OCI-LY3 (cell line): ENCODE measurements at regions not wholly inside any gene's neighbourhood (a gene's known extent, or its start where the extent isn't known, plus 50 kb on each side); places are given as distances from the start of the nearest gene placed in this dataset.

Source experiments
- H2AFZ ChIP-seq: fragments of 200-600, 300-600 bp; shearing (Covaris generic); 2 replicates; pipeline ENCODE4 v1.6.0; 2014; ENCODE audit warnings: antibody characterized with exemption, low read depth, low read length
- H3K27ac ChIP-seq: fragments of 200-600, 300-600 bp; sonication (generic); 2 replicates; pipeline ENCODE4 v1.5.1; 2014; ENCODE audit warnings: mild to moderate bottlenecking, low read length, moderate library complexity, mixed read lengths
- H3K27me3 ChIP-seq: fragments of 200-600, 300-600 bp; sonication (generic); 2 replicates; pipeline ENCODE4 v1.6.1; 2014; ENCODE audit warnings: low read depth, low read length, mixed read lengths
- H3K36me3 ChIP-seq: fragments of 200-600, 300-600 bp; sonication (generic); replicated peaks from 2 replicates; pipeline ENCODE3; 2014; ENCODE audit warnings: low read depth, low read length, mixed read lengths
- H3K4me1 ChIP-seq: fragments of 300-600, 200-600 bp; sonication (generic); 2 replicates; pipeline ENCODE4 v1.6.1; 2014; ENCODE audit warnings: low read length, mixed read lengths
- H3K4me2 ChIP-seq: fragments of 200-600, 300-600 bp; sonication (generic); 2 replicates; pipeline ENCODE4 v1.6.1; 2014; ENCODE audit warnings: low read length, mixed read lengths
- H3K4me3 ChIP-seq: fragments of 300-600, 200-600 bp; sonication (generic); 2 replicates; pipeline ENCODE4 v1.5.1; 2014; ENCODE audit warnings: antibody characterized with exemption, mild to moderate bottlenecking, low read length, moderate library complexity
- H3K79me2 ChIP-seq: fragments of 300-600, 200-600 bp; shearing (Covaris generic); 2 replicates; pipeline ENCODE4 v1.6.1; 2014; ENCODE audit warnings: mild to moderate bottlenecking, low read length, mixed read lengths
- H3K9ac ChIP-seq: fragments of 300-600, 200-600 bp; shearing (Covaris generic); 2 replicates; pipeline ENCODE4 v1.6.0; 2014; ENCODE audit warnings: mild to moderate bottlenecking, low read length, moderate library complexity
- H3K9me3 ChIP-seq: fragments of 200-600, 300-600 bp; shearing (Covaris generic); 2 replicates; pipeline ENCODE4 v1.6.1; 2014; ENCODE audit warnings: low read length, mixed read lengths; ENCODE audit not compliant: insufficient read depth
- H4K20me1 ChIP-seq: fragments of 200-600, 300-600 bp; sonication (generic); 2 replicates; pipeline ENCODE4 v1.6.1; 2016; ENCODE audit warnings: low read length, mixed read lengths; ENCODE audit not compliant: insufficient read depth
- EZH2phosphoT487 ChIP-seq: fragments of 200-600 bp; shearing (Covaris generic); IDR thresholded peaks from 2 replicates; pipeline ENCODE4 v1.6.1; 2018; ENCODE audit warnings: antibody characterized with exemption, mixed run types, low read depth
- TF ChIP-seq, protein P1 (sequence below): fragments of 200-600, 300-600 bp; sonication (generic); IDR thresholded peaks from 2 replicates; pipeline ENCODE4 v1.5.1; 2014; ENCODE audit warnings: antibody characterized with exemption, low read length, low read depth

DNA sequence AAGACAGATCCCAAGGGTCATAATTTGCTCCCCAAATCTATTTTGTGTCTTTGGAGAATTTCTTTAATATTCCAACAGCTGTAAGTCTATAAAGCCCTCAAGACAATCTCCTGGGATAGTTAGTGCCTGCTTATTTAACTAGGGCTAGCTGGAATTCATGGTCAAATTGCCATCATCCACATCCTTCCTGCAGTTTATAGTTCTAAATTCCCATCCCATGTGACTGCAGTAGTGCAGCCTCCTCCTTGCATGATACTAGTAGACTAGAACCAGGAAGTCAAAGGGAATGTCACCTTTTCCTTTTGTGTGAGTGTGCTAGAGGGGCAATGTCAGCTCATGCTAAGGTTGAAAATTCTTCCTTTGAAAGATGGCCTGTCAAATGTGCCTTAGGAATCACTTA lies 214.8 kb upstream of the PIK3R1 start:
- Histone ChIP-seq H3K36me3 (no peaks in the 10 kb centered on the region), H3K27ac (no peak overlapping the region), H2AFZ (no peak overlapping the region), H3K4me2 (no peak overlapping the region), H3K4me3 (no peak overlapping the region), H3K4me1 (no peaks in the 10 kb centered on the region), H3K9me3 (no peaks in the 10 kb centered on the region), H4K20me1 (no peaks in the 10 kb centered on the region), H3K79me2 (no peaks in the 10 kb centered on the region), H3K27me3 (no peaks in the 10 kb centered on the region), H3K9ac (no peak overlapping the region)
- TF ChIP-seq, protein P1, sequence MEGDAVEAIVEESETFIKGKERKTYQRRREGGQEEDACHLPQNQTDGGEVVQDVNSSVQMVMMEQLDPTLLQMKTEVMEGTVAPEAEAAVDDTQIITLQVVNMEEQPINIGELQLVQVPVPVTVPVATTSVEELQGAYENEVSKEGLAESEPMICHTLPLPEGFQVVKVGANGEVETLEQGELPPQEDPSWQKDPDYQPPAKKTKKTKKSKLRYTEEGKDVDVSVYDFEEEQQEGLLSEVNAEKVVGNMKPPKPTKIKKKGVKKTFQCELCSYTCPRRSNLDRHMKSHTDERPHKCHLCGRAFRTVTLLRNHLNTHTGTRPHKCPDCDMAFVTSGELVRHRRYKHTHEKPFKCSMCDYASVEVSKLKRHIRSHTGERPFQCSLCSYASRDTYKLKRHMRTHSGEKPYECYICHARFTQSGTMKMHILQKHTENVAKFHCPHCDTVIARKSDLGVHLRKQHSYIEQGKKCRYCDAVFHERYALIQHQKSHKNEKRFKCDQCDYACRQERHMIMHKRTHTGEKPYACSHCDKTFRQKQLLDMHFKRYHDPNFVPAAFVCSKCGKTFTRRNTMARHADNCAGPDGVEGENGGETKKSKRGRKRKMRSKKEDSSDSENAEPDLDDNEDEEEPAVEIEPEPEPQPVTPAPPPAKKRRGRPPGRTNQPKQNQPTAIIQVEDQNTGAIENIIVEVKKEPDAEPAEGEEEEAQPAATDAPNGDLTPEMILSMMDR: no peak

- no peak overlapping the region for H3K9ac ChIP-seq
- H3K27me3 ChIP-seq: no peaks in the 10 kb centered on the region
- H3K4me1 ChIP-seq: no peaks in the 10 kb centered on the region
- no peak overlapping the region for H3K4me2 ChIP-seq
- no peak overlapping the region for H3K27ac ChIP-seq
- H3K4me3 ChIP-seq: no peak overlapping the region
- H4K20me1 ChIP-seq: no peaks in the 10 kb centered on the region
- no peaks in the 10 kb centered on the region for H3K36me3 ChIP-seq
- H3K9me3 ChIP-seq: no peaks in the 10 kb centered on the region
- no peak overlapping the region for H2AFZ ChIP-seq
- TF ChIP-seq, protein P1: no peak
- H3K79me2 ChIP-seq: no peaks in the 10 kb centered on the region
Measured at GRCh38 chr5:67999391-67999790, 216.2 kb upstream of the PIK3R1 start.

DNA sequence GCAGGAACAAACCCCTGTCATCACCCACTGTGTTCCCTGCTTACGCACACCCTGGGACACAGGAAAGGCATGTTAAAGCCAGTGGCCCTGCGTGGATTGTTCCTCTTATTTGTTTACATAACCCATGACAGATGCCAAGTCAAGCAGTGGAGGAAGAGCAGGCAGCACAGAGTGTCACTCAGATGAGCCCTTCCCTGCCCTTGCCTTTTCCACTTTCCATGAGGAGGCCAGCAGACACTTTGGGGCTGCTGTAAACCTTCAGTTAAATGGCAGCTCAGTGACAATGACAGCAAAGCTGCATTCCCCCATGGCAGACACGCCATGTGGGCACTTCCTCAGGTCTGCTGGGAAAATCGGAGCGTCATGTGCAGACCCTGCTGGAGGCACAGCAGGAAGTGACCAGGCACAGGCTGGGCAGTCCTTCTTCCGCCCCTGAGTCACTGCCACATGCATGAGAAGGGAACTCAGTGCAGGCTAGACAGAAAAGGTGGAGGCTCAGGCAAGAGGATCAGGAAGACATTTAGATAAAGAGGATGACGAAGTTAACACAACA lies 216.8 kb upstream of the PIK3R1 start:
- Histone ChIP-seq H4K20me1 (no peaks in the 10 kb centered on the region), H3K27ac (no peak overlapping the region), H3K4me2 (no peak overlapping the region), H3K36me3 (no peaks in the 10 kb centered on the region), H3K79me2 (no peaks in the 10 kb centered on the region), H3K9me3 (no peaks in the 10 kb centered on the region), H3K4me1 (no peaks in the 10 kb centered on the region), H2AFZ (no peak overlapping the region), H3K4me3 (no peak overlapping the region), H3K9ac (no peak overlapping the region), H3K27me3 (no peaks in the 10 kb centered on the region)
- TF ChIP-seq EZH2phosphoT487: no peak
- TF ChIP-seq, protein P1: no peak

GRCh38 chr5:67997892-67998457 lies 217.6 kb upstream of the PIK3R1 start:
- Histone ChIP-seq H2AFZ (no peak overlapping the region), H3K36me3 (no peaks in the 10 kb centered on the region), H3K27me3 (no peaks in the 10 kb centered on the region), H3K4me3 (no peak overlapping the region), H3K4me1 (no peaks in the 10 kb centered on the region), H3K9me3 (no peaks in the 10 kb centered on the region), H3K79me2 (no peaks in the 10 kb centered on the region), H4K20me1 (no peaks in the 10 kb centered on the region), H3K9ac (no peak overlapping the region), H3K4me2 (no peak overlapping the region), H3K27ac (no peak overlapping the region)
- TF ChIP-seq, protein P1: no peak
- TF ChIP-seq EZH2phosphoT487: no peak
